Gastroesophageal sphincter (tissue), 4 donors: ENCODE measurements at regions not wholly inside any gene's neighbourhood (a gene's known extent, or its start where the extent isn't known, plus 50 kb on each side); places are given as distances from the start of the nearest gene placed in this dataset.

Source experiments
- ATAC-seq: fragments of 150-250 bp; one replicate; pipeline ENCODE4 v1.9.1; 2016; ENCODE audit warnings: mild to moderate bottlenecking, moderate library complexity
- H3K27ac ChIP-seq, 4 donors: fragments of 200-600 bp; sonication (generic) in 3 of 4; 1 replicate in 3 of 4; 2 replicates in 1 of 4; pipeline ENCODE4 v1.5.1; 2016 to 2019
- H3K27me3 ChIP-seq: fragments of 200-600 bp; sonication (generic); one replicate; pipeline ENCODE4 v1.5.1; 2019
- H3K36me3 ChIP-seq, 2 donors: fragments of 200-600 bp; sonication (generic); one replicate each; pipeline ENCODE4 v1.5.1; 2019; ENCODE audit warnings: control low read depth in 1 of 2
- H3K4me1 ChIP-seq, 3 donors: fragments of 200-600 bp; sonication (generic); 1 replicate in 2 of 3; 2 replicates in 1 of 3; pipeline ENCODE4 v1.5.1; 2016 to 2019; ENCODE audit warnings: control low read depth in 2 of 3
- H3K4me3 ChIP-seq, 2 donors: fragments of 200-600 bp; sonication (generic); one replicate each; pipeline ENCODE4 v1.5.1; 2019; ENCODE audit warnings: mild to moderate bottlenecking in 1 of 2, moderate library complexity in 1 of 2
- H3K9me3 ChIP-seq, 3 donors: fragments of 200-600 bp; sonication (generic); one replicate each; pipeline ENCODE4 v1.5.1; 2017 to 2019; ENCODE audit warnings: control low read depth in 2 of 3
- EP300 ChIP-seq: sonication (generic); formaldehyde crosslinking; IDR thresholded peaks from one replicate; pipeline ENCODE4 v1.6.1; 2017; ENCODE audit warnings: antibody characterized with exemption, mild to moderate bottlenecking
- POLR2A ChIP-seq, 2 donors: fragments of 450-650 bp; IDR thresholded peaks; one replicate each; pipeline ENCODE4 v1.6.1; 2017; ENCODE audit warnings: antibody characterized with exemption in 2 of 2, mild to moderate bottlenecking in 2 of 2, moderate library complexity in 1 of 2
- POLR2AphosphoS5 ChIP-seq: sonication (generic); formaldehyde crosslinking; IDR thresholded peaks from one replicate; pipeline ENCODE4 v1.6.1; 2017; ENCODE audit warnings: antibody characterized with exemption
- WGBS, 2 donors: methylation state at CpG; one replicate each; pipeline ENCODE4 v1.1.5; 2018; ENCODE audit warnings: low coverage in 1 of 2; 5-methylcytosine and 5-hydroxymethylcytosine counted together
- TF ChIP-seq, protein P1 (sequence below), 4 experiments: fragments of 200-600 bp in 2 of 4; fragments of 450-650 bp in 2 of 4; sonication (generic) in 1 of 4; IDR thresholded peaks; one replicate each; pipeline ENCODE4 v1.5.1; 2017 to 2019; ENCODE audit warnings: antibody characterized with exemption in 4 of 4, mild to moderate bottlenecking in 2 of 4, moderate library complexity in 2 of 4

DNA sequence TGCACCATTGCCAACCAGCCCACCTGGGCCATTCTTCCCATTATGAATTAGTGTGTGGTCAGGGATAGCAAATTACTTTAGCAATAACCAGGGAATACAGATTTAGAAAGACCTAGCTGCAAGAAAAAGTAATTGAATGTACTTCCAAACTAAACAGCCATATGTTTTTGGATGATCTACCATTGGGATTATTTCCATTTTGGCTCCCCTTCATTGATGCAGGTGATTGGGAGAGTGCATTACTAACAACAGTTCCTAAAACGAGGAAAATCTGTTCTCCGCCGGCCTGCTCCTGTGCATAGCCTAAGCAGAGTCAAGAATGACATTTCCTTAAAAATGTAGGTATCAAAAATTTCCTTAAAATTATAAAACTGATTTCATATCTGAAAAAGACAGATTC lies 58.5 kb downstream of the MAIP1 start:
- Histone ChIP-seq H3K4me3 (no peak overlapping the region), H3K9me3 (peaks cover 0 to 4% (median 0%) of the 10 kb centered on the region in 3 donors), H3K36me3 (no peaks in the 10 kb centered on the region), H3K4me1 (no peaks in the 10 kb centered on the region), H3K27ac (no peak overlapping the region), H3K27me3 (no peaks in the 10 kb centered on the region)
- WGBS, 2 donors: 93 to 96% methylated on average over 3 of the region's 3 CpGs
- ATAC-seq: no peak
- TF ChIP-seq EP300 (no peak), POLR2AphosphoS5 (no peak), POLR2A (IDR thresholded peaks at IDR 0.05) (no peak)
- TF ChIP-seq, protein P1, sequence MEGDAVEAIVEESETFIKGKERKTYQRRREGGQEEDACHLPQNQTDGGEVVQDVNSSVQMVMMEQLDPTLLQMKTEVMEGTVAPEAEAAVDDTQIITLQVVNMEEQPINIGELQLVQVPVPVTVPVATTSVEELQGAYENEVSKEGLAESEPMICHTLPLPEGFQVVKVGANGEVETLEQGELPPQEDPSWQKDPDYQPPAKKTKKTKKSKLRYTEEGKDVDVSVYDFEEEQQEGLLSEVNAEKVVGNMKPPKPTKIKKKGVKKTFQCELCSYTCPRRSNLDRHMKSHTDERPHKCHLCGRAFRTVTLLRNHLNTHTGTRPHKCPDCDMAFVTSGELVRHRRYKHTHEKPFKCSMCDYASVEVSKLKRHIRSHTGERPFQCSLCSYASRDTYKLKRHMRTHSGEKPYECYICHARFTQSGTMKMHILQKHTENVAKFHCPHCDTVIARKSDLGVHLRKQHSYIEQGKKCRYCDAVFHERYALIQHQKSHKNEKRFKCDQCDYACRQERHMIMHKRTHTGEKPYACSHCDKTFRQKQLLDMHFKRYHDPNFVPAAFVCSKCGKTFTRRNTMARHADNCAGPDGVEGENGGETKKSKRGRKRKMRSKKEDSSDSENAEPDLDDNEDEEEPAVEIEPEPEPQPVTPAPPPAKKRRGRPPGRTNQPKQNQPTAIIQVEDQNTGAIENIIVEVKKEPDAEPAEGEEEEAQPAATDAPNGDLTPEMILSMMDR (IDR thresholded peaks at IDR 0.05): no peak

DNA sequence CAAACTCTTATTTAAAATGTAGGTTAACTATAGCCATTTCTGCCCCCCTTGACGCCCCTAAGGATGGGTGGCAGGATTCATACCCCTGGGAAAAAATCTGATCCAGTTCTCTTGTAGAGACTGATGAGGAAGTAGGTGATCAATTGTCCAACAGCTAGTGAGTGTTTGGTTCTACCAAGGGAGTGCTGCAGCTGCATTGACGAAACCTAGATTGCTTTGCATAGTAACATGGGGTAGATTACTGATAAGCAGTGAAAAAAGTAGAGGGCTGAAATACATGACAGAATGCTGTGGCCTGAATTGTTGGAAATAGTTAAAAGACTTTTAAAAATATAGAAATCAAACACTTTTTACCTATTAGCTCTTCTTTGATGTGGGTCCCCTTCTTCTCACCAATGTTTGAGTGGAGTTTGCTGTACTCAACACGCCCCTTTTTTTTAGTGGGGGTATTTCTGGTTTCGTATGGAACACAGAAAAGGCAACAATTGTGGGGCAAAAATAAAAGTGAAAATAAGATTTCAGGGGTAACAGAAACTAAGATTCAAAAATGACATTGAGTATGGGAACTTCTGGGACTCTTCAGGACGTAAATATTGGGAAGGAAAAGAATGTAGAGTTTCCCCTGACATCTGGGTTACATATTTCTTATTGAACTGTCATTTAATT lies 66.2 kb downstream of the MAIP1 start:
- peaks cover 0 to 4% (median 0%) of the 10 kb centered on the region in 3 donors for H3K9me3 ChIP-seq
- no peaks in the 10 kb centered on the region for H3K27me3 ChIP-seq
- WGBS, 2 donors: 55 to 61% methylated on average over 2 to 4 of the region's 5 CpGs
- peaks cover 0 to 6% (median 0%) of the 10 kb centered on the region in 3 donors for H3K4me1 ChIP-seq
- ATAC-seq: no peak
- TF ChIP-seq POLR2A (IDR thresholded peaks at IDR 0.05) (no peak), POLR2AphosphoS5 (no peak), EP300 (no peak)
- TF ChIP-seq, protein P1 (IDR thresholded peaks at IDR 0.05): no peak
- H3K4me3 ChIP-seq: no peak overlapping the region
- H3K27ac ChIP-seq: no peak overlapping the region
- no peaks in the 10 kb centered on the region for H3K36me3 ChIP-seq

DNA sequence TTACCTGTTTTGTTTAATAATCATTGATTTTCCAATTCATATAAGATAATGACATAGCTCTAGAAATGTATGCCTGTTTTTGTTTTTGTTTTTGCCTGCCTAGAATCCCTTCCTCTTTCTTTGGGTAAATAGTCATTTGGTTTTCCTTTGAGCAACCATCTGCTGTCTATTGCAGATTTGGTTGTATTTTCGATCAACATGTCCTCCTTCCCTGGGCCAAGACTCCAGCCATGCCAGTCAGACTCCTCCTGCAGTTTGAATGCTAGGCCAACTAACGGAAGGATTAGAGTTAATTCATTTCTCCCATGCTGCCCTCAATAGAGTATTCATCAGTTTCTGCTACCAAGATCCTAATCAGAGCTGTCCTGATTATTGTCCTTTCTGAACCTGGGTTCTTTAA lies 67.1 kb downstream of the MAIP1 start:
- Histone ChIP-seq H3K27ac (no peak overlapping the region), H3K36me3 (no peaks in the 10 kb centered on the region), H3K27me3 (no peaks in the 10 kb centered on the region), H3K4me1 (peaks cover 0 to 6% (median 0%) of the 10 kb centered on the region in 3 donors), H3K9me3 (no peaks in the 10 kb centered on the region), H3K4me3 (no peak overlapping the region)
- TF ChIP-seq POLR2A (IDR thresholded peaks at IDR 0.05) (no peak), EP300 (no peak)
- WGBS, 2 donors: 80 to 95% methylated on average over 2 of the region's 2 CpGs
- no peak for ATAC-seq

DNA sequence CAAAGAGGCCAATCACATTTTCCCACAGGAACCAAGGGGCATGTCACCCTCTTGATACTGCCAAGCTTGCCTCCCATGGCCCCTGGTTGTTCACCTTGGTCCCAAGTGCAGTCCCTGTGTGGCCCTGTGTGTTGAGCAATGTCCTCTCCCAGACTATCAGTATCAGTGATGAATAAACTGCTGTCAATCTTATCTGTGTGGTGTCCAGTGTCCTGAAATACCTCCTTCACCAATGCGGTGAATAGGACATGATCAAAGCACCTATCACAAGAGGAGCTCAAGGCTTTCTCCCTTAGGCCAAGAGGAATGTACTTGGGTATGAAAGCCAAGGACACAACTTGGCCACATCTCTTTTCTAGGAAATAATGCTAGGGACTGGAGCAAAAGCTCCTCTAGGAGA lies 68.2 kb downstream of the MAIP1 start:
- H3K36me3 ChIP-seq: no peaks in the 10 kb centered on the region
- TF ChIP-seq POLR2AphosphoS5 (no peak), EP300 (no peak), POLR2A (IDR thresholded peaks at IDR 0.05) (no peak)
- TF ChIP-seq, protein P1 (IDR thresholded peaks at IDR 0.05): no peak
- no peak for ATAC-seq
- H3K27me3 ChIP-seq: no peaks in the 10 kb centered on the region
- H3K9me3 ChIP-seq: no peaks in the 10 kb centered on the region
- no CpG with 5 or more reads among the region's 1 CpG for WGBS, 2 donors
- H3K4me3 ChIP-seq: no peak overlapping the region
- H3K27ac ChIP-seq: no peak overlapping the region
- H3K4me1 ChIP-seq: peaks cover 0 to 6% (median 0%) of the 10 kb centered on the region in 3 donors

DNA sequence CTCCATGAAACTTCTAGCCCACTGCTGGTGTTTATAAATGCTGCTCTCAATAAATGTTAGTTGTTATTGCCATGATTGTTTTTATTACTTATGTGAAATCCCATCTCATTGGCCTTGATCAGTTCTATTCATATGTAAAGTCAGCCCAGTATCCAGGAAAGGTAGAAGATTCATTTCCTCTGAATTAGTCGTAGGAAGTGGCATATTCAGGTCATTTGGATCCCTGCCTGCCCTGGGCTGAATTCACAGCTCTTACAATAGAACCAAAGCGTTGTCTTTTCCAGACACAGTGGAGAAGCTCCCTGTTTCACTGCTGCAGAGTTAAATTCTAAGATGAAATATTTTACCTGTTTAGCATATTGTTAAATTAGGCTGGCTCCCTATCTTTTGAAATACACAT lies 70.3 kb downstream of the MAIP1 start:
- Histone ChIP-seq H3K27me3 (no peaks in the 10 kb centered on the region), H3K9me3 (no peaks in the 10 kb centered on the region), H3K27ac (no peak overlapping the region), H3K4me3 (no peak overlapping the region), H3K36me3 (no peaks in the 10 kb centered on the region), H3K4me1 (peaks cover 0 to 6% (median 0%) of the 10 kb centered on the region in 3 donors)
- WGBS, 2 donors: 46% methylated on average over 2 of the region's 2 CpGs; no CpG with 5 or more reads in 1 of the 2 donors
- no peak for ATAC-seq
- no peak for TF ChIP-seq POLR2A (IDR thresholded peaks at IDR 0.05)
- TF ChIP-seq EP300: no peak
- TF ChIP-seq, protein P1 (IDR thresholded peaks at IDR 0.05): no peak
